HepG2 (cell line): ENCODE measurements at regions not wholly inside any gene's neighbourhood (a gene's known extent, or its start where the extent isn't known, plus 50 kb on each side); places are given as distances from the start of the nearest gene placed in this dataset.

Experiments
- ATAC-seq: fragments of 200-7000 bp; cut with Tn5 transposase; 3 replicates; pipeline ENCODE4 v1.9.1; 2020; ENCODE audit warnings: mild to moderate bottlenecking, moderate library complexity
- BruUV-seq: library from RNA; stranded (reverse); fragments of 400-500 nt; replicated peaks from 2 replicates; lab custom pipeline; 2021; lab: Mats Ljungman, UMichigan
- CTCF ChIA-PET: fragments of 300-600 bp; formaldehyde crosslinking; extraction: SDS; loops from one replicate; lab custom pipeline; 2021; ENCODE audit warnings: low total read pairs, inconsistent platforms, low intra/inter-chr PET ratio; lab: Yijun Ruan, JAX
- POLR2A ChIA-PET: fragments of 350-600 bp; sonication (Branson Sonifier 250); formaldehyde crosslinking; loops from one replicate; lab custom pipeline; 2020; ENCODE audit warnings: antibody characterized with exemption, inconsistent platforms; lab: Yijun Ruan, JAX
- DNase-seq: peaks from one replicate; pipeline ENCODE4 v3.0.0-alpha.2; 2015; ENCODE audit warnings: low spot score
- FAIRE-seq: peaks from 3 replicates; lab custom pipeline; 2011; peaks lifted over from hg19 to GRCh38; lab: Jason Lieb, UNC
- H2AFZ ChIP-seq: one replicate; pipeline ENCODE4 v1.6.1; 2011; ENCODE audit warnings: low read length, inconsistent platforms
- H3K27ac ChIP-seq: fragments of 300-600 bp; 3 replicates; pipeline ENCODE4 v1.8.0; 2011; ENCODE audit warnings: mixed run types, mild to moderate bottlenecking, mixed read lengths, low read length, inconsistent platforms; ENCODE audit not compliant: insufficient read depth; ENCODE audit errors: extremely low read length
- H3K27me3 ChIP-seq, 2 experiments: fragments of 200-600 bp in 1 of 2; 2 replicates in 1 of 2; 3 replicates in 1 of 2; pipeline versions ENCODE4 v1.6.0 to v1.8.0; 2011; ENCODE audit warnings: low read length in 2 of 2, mild to moderate bottlenecking in 2 of 2, moderate library complexity in 2 of 2, inconsistent platforms in 1 of 2; ENCODE audit not compliant: insufficient read depth in 2 of 2, control insufficient read depth in 1 of 2
- H3K36me3 ChIP-seq, 2 experiments: fragments of 200-600 bp in 1 of 2; replicated peaks in 1 of 2; 2 replicates in 1 of 2; 3 replicates in 1 of 2; pipeline versions ENCODE4 v1.5.1 to v1.8.0; 2011; ENCODE audit warnings: low read length in 2 of 2, inconsistent platforms in 1 of 2; ENCODE audit not compliant: insufficient read depth in 2 of 2, control insufficient read depth in 1 of 2
- H3K4me1 ChIP-seq: 2 replicates; pipeline ENCODE4 v1.5.1; 2012; ENCODE audit warnings: low read length, inconsistent platforms; ENCODE audit not compliant: insufficient read depth
- H3K4me2 ChIP-seq: 2 replicates; pipeline ENCODE4 v1.6.0; 2011; ENCODE audit warnings: low read depth, low read length, inconsistent platforms
- H3K4me3 ChIP-seq, 3 experiments: fragments of 200-600 bp in 1 of 3; sonication (generic), shearing (Covaris generic) in 1 of 3; replicated peaks in 1 of 3; 2 replicates each; pipeline ENCODE4 v1.5.1; 2011 to 2016; ENCODE audit warnings: low read length in 3 of 3, inconsistent platforms in 2 of 3, low read depth in 2 of 3, mild to moderate bottlenecking in 2 of 3, control low read depth in 1 of 3, mixed read lengths in 1 of 3; ENCODE audit not compliant: insufficient read depth in 1 of 3
- H3K79me2 ChIP-seq: one replicate; pipeline ENCODE4 v1.6.1; 2011; ENCODE audit warnings: low read length, inconsistent platforms; ENCODE audit not compliant: insufficient read depth
- H3K9ac ChIP-seq: 2 replicates; pipeline ENCODE4 v1.6.0; 2011; ENCODE audit warnings: mild to moderate bottlenecking, low read depth, low read length, inconsistent platforms; ENCODE audit not compliant: insufficient read depth
- H3K9me3 ChIP-seq: 2 replicates; pipeline ENCODE4 v1.5.1; 2012; ENCODE audit warnings: mild to moderate bottlenecking, low read length
- H4K20me1 ChIP-seq: 2 replicates; pipeline ENCODE4 v1.6.0; 2011; ENCODE audit warnings: inconsistent platforms, mild to moderate bottlenecking, low read length, moderate library complexity; ENCODE audit not compliant: insufficient read depth
- ARID2 ChIP-seq: sonication (generic); formaldehyde crosslinking; IDR thresholded peaks from 2 replicates; pipeline ENCODE4 v1.8.1; 2022; ENCODE audit warnings: mild to moderate bottlenecking, missing genetic modification reagents, borderline replicate concordance
- ATF5 ChIP-seq: sonication (generic); formaldehyde crosslinking; IDR thresholded peaks from 2 replicates; pipeline ENCODE4 v1.4.0; 2020; ENCODE audit warnings: mild to moderate bottlenecking, low read depth, missing genetic modification reagents
- ETV5 ChIP-seq: IDR thresholded peaks from 2 replicates; pipeline ENCODE4 v1.6.1; 2018; ENCODE audit warnings: missing biosample characterization, missing genetic modification reagents, inconsistent platforms, borderline replicate concordance
- FOSL2 ChIP-seq: sonication (generic); formaldehyde crosslinking; IDR thresholded peaks from 2 replicates; pipeline ENCODE4 v1.4.0; 2020; ENCODE audit warnings: missing genetic modification reagents
- FOXA1 ChIP-seq, 2 experiments: fragments of 450-650 bp in 1 of 2; sonication (generic) in 1 of 2; formaldehyde crosslinking in 1 of 2; IDR thresholded peaks; 2 replicates each; pipeline versions ENCODE4 v1.4.0 to v1.6.1; 2016 to 2020; ENCODE audit warnings: missing genetic modification reagents in 1 of 2
- HHEX ChIP-seq: IDR thresholded peaks from 2 replicates; pipeline ENCODE4 v1.6.1; 2016; ENCODE audit warnings: control low read depth
- HMG20B ChIP-seq: conservative IDR thresholded peaks from 2 replicates; pipeline ENCODE4 v1.6.1; 2016; ENCODE audit warnings: missing genetic modification reagents, missing compliant biosample characterization
- HMGA1 ChIP-seq: sonication (generic); formaldehyde crosslinking; conservative IDR thresholded peaks from 2 replicates; pipeline ENCODE4 v1.4.0; 2020; ENCODE audit warnings: missing genetic modification reagents
- HNRNPUL1 ChIP-seq: fragments of 200-400 bp; formaldehyde crosslinking; IDR thresholded peaks from 2 replicates; pipeline ENCODE4 v1.6.1; 2017; ENCODE audit warnings: low read depth, mild to moderate bottlenecking, low read length, moderate library complexity
- NFE2L2 ChIP-seq: fragments of 150-350 bp; IDR thresholded peaks from 2 replicates; pipeline ENCODE4 v1.6.1; 2014; ENCODE audit warnings: low read length
- PHF20 ChIP-seq: sonication (generic); formaldehyde crosslinking; IDR thresholded peaks from 2 replicates; pipeline ENCODE4 v1.5.0; 2020; ENCODE audit warnings: mild to moderate bottlenecking, missing genetic modification reagents
- POGZ ChIP-seq: sonication (generic); formaldehyde crosslinking; IDR thresholded peaks from 2 replicates; pipeline ENCODE4 v1.4.0; 2020; ENCODE audit warnings: mild to moderate bottlenecking, missing genetic modification reagents
- SMAD1 ChIP-seq: sonication (generic); formaldehyde crosslinking; IDR thresholded peaks from 2 replicates; pipeline ENCODE4 v1.4.0; 2020; ENCODE audit warnings: missing genetic modification reagents, low read depth, mild to moderate bottlenecking, borderline replicate concordance
- SMYD3 ChIP-seq: sonication (generic); formaldehyde crosslinking; IDR thresholded peaks from 2 replicates; pipeline ENCODE4 v1.8.1; 2023; ENCODE audit warnings: mild to moderate bottlenecking, missing genetic modification reagents
- ZBTB43 ChIP-seq: sonication (generic); formaldehyde crosslinking; conservative IDR thresholded peaks from 2 replicates; pipeline ENCODE4 v1.4.0; 2020; ENCODE audit warnings: missing genetic modification reagents
- ZNF580 ChIP-seq: IDR thresholded peaks from 2 replicates; pipeline ENCODE4 v1.6.1; 2016; ENCODE audit warnings: low read depth, borderline replicate concordance
- WGBS: methylation state at CpG from one replicate; pipeline ENCODE4 v1.1.6; 2017; ENCODE audit warnings: low lambda C conversion rate; 5-methylcytosine and 5-hydroxymethylcytosine counted together
- in situ Hi-C: cut with HindIII; loops from 2 replicates; pipeline ENCODE4 v1.10.0; 2017; ENCODE audit warnings: low pct_unique_long_range_greater_than_20kb; ENCODE audit not compliant: extremely low pct_ligation_motif_present
- intact Hi-C: fragments of 100-400 bp; cut with micrococcal nuclease; formaldehyde crosslinking; loops from one replicate; pipeline ENCODE4 v1.10.0; 2022; ENCODE audit not compliant: unreplicated experiment

GRCh38 chr2:63729831-63730230 is 111.9 kb upstream of the UGP2 start:
- 91% methylated on average over 2 of the region's 2 CpGs for WGBS
- H3K27ac ChIP-seq, result no peak overlapping the region
- ChIA-PET POLR2A (no interaction called here), CTCF (no interaction called here)
- H3K9me3 ChIP-seq, result no peaks in the 10 kb centered on the region
- in situ Hi-C loops, result no loop called here
- H3K4me1 ChIP-seq, result peaks cover 32% of the 10 kb centered on the region
- no peak overlapping the region for H3K9ac ChIP-seq
- no peaks in the 10 kb centered on the region for H3K27me3 ChIP-seq
- intact Hi-C loops, result loop anchor here (10.0 kb wide), 1 partner anchor 425 kb away; no protein-coding TSS in a partner anchor
- H2AFZ ChIP-seq, result no peak overlapping the region
- FAIRE-seq (no peak), ATAC-seq (no peak), DNase-seq (no peak)
- no peak overlapping the region for H3K4me2 ChIP-seq
- H3K79me2 ChIP-seq, result no peaks in the 10 kb centered on the region
- no peaks in the 10 kb centered on the region for H4K20me1 ChIP-seq
- BruUV-seq, result no TSS peak
- TF ChIP-seq PHF20 (CRISPR knock-in tag), result no peak
- TF ChIP-seq HMGA1 (CRISPR knock-in tag), result no peak
- no peak overlapping the region for H3K4me3 ChIP-seq
- no peaks in the 10 kb centered on the region for H3K36me3 ChIP-seq

- no peaks in the 10 kb centered on the region for H4K20me1 ChIP-seq
- H3K36me3 ChIP-seq, result no peaks in the 10 kb centered on the region
- peak overlapping the region; percentile 74 for H3K27ac ChIP-seq
- no peaks in the 10 kb centered on the region for H3K9me3 ChIP-seq
- CTCF ChIA-PET, result no interaction called here
- in situ Hi-C loops, result no loop called here
- intact Hi-C loops, result loop anchor here (10.0 kb wide), 1 partner anchor 420 kb away; no protein-coding TSS in a partner anchor
- no peaks in the 10 kb centered on the region for H3K79me2 ChIP-seq
- ATAC-seq (peak; percentile 83), DNase-seq (peak; percentile 95), FAIRE-seq (peak; percentile 90)
- WGBS, result 0% methylated on average over 1 of the region's 1 CpG
- H2AFZ ChIP-seq, result no peak overlapping the region
- no TSS peak for BruUV-seq
- H3K4me2 ChIP-seq, result peak overlapping the region; percentile 39
- 0 out of 2 replicates have a peak overlapping the region, but pooled peaks have one; percentile 42 for H3K9ac ChIP-seq
- H3K4me3 ChIP-seq, result peak overlapping the region in 1 of 3 experiments; percentile 8; a peak in 2 of 6 replicates
- no peaks in the 10 kb centered on the region for H3K27me3 ChIP-seq
- H3K4me1 ChIP-seq, result peaks cover 72% of the 10 kb centered on the region
- POLR2A ChIA-PET, result interaction anchor here (0.6 to 5.5 kb wide), 5 partner anchors 36 to 718 kb away, joined by 3 to 73 read pairs (median 4); partner anchors contain the start of genes MDH1, UGP2 and WDPCP
- TF ChIP-seq ZNF580 (CRISPR knock-in tag) (no peak), SMAD1 (no peak), FOXA1 (IDR thresholded peaks at IDR 0.05) (peak; percentile 94), FOXA1 (CRISPR knock-in tag; IDR thresholded peaks at IDR 0.05) (peak; percentile 98), ARID2 (CRISPR knock-in tag) (0 out of 2 replicates have a peak, but pooled peaks have one; percentile 50), HMG20B (CRISPR knock-in tag) (peak; percentile 57; the same call in 1 of the 2 replicates), HNRNPUL1 (no peak), HHEX (CRISPR knock-in tag) (peak; percentile 59), POGZ (CRISPR knock-in tag) (peak; percentile 90), ZBTB43 (CRISPR knock-in tag) (peak; percentile 72; the same call in 1 of the 2 replicates), NFE2L2 (no peak), SMYD3 (0 out of 2 replicates have a peak, but pooled peaks have one; percentile 56), ATF5 (CRISPR knock-in tag) (peak; percentile 89), ETV5 (CRISPR knock-in tag) (peak; percentile 35; the same call in 1 of the 2 replicates), FOSL2 (CRISPR knock-in tag) (no peak)
Measured at GRCh38 chr2:63734510-63734909, 107.2 kb upstream of the UGP2 start.
